GM18873 (cell line): ENCODE measurements at regions not wholly inside any gene's neighbourhood (a gene's known extent, or its start where the extent isn't known, plus 50 kb on each side); places are given as distances from the start of the nearest gene placed in this dataset.
"Not testable (repeated sequence)": the region's sequence is repeated elsewhere in the genome, so short reads cannot be mapped to it uniquely, and the experiment has no call there.

Experiments used
- ATAC-seq: cut with Tn5 transposase; IDR thresholded peaks from one replicate; pipeline ENCODE4 v1.9.1; 2021; ENCODE audit warnings: mild to moderate bottlenecking, moderate library complexity, moderate number of reproducible peaks; ENCODE audit not compliant: unreplicated experiment, low FRiP score

- ATAC-seq, result no peak
Measured at GRCh38 chr20:24418731-24419130, 50.7 kb upstream of the SYNDIG1 start.

GRCh38 chr20:24417485-24417884 lies 51.9 kb upstream of the SYNDIG1 start:
- no peak for ATAC-seq

- not testable (repeated sequence) for ATAC-seq
Measured at GRCh38 chr20:24415444-24415843, 54.0 kb upstream of the SYNDIG1 start.

- ATAC-seq, result no peak
Measured at GRCh38 chr20:24411834-24412216, 57.6 kb upstream of the SYNDIG1 start.

- no peak for ATAC-seq
Measured at GRCh38 chr20:24411003-24411833, 58.2 kb upstream of the SYNDIG1 start.

GRCh38 chr20:24407151-24407550 lies 62.3 kb upstream of the SYNDIG1 start:
- no peak for ATAC-seq

- no peak for ATAC-seq
Measured at GRCh38 chr20:24406750-24407149, 62.7 kb upstream of the SYNDIG1 start.

- no peak for ATAC-seq
Measured at GRCh38 chr20:24406251-24406650, 63.2 kb upstream of the SYNDIG1 start.

GRCh38 chr20:24405810-24406209 lies 63.6 kb upstream of the SYNDIG1 start:
- ATAC-seq, result no peak

GRCh38 chr20:24403406-24403805 lies 66.0 kb upstream of the SYNDIG1 start:
- no peak for ATAC-seq

GRCh38 chr20:24402188-24402587 lies 67.2 kb upstream of the SYNDIG1 start:
- ATAC-seq, result no peak

GRCh38 chr20:24395151-24395550 lies 74.3 kb upstream of the SYNDIG1 start:
- no peak for ATAC-seq

GRCh38 chr20:24393903-24394302 lies 75.5 kb upstream of the SYNDIG1 start:
- ATAC-seq, result no peak

- no peak for ATAC-seq
Measured at GRCh38 chr20:24392612-24393011, 76.8 kb upstream of the SYNDIG1 start.

GRCh38 chr20:24389686-24390085 lies 79.7 kb upstream of the SYNDIG1 start:
- no peak for ATAC-seq

GRCh38 chr20:24388828-24389380 lies 80.5 kb upstream of the SYNDIG1 start:
- no peak for ATAC-seq

- no peak for ATAC-seq
Measured at GRCh38 chr20:24385547-24385946, 83.9 kb upstream of the SYNDIG1 start.

GRCh38 chr20:24384865-24385264 lies 84.6 kb upstream of the SYNDIG1 start:
- no peak for ATAC-seq

- no peak for ATAC-seq
Measured at GRCh38 chr20:24382743-24383142, 86.7 kb upstream of the SYNDIG1 start.

GRCh38 chr20:24382331-24382730 lies 87.1 kb upstream of the SYNDIG1 start:
- ATAC-seq, result no peak

- ATAC-seq, result no peak
Measured at GRCh38 chr20:24381886-24382285, 87.5 kb upstream of the SYNDIG1 start.

GRCh38 chr20:24379484-24379927 lies 89.9 kb upstream of the SYNDIG1 start:
- no peak for ATAC-seq
